ENCODE measurements at regions not wholly inside any gene's neighbourhood (a gene's known extent, or its start where the extent isn't known, plus 50 kb on each side); places are given as distances from the start of the nearest gene placed in this dataset.

GRCh38 chr1:79708646-79709265, 702.2 kb upstream of the ADGRL4 start:
- no peak for TF ChIP-seq CTCF (IDR thresholded peaks at IDR 0.05)
- TF ChIP-seq REST (IDR thresholded peaks at IDR 0.05; ENCODE audit: insufficient read depth in 1 of 2, low read depth in 2 of 2, low read length in 1 of 2), result no peak

Measured in Panc1 (cell line).